ENCODE measurements at regions not wholly inside any gene's neighbourhood (a gene's known extent, or its start where the extent isn't known, plus 50 kb on each side); places are given as distances from the start of the nearest gene placed in this dataset.

GRCh38 chr6:168184701-168185100 is 105.7 kb upstream of the FRMD1 start:
- no peak for DNase-seq
- no peaks in the 10 kb centered on the region for H3K4me1 ChIP-seq
- ATAC-seq = no peak
- no peak overlapping the region for H3K4me3 ChIP-seq
- H3K36me3 ChIP-seq = no peaks in the 10 kb centered on the region
- H3K9me3 ChIP-seq = no peaks in the 10 kb centered on the region
- no peaks in the 10 kb centered on the region for H3K27me3 ChIP-seq
- in situ Hi-C loops (cut with MboI; ENCODE audit: low sequenced_read_pairs in 4 of 4) (no loop called here), intact Hi-C loops (cut with DNase I; ENCODE audit: low total_unique reads) (no loop called here)
- TF ChIP-seq POLR2A (IDR thresholded peaks at IDR 0.05) = no peak
- no peak for TF ChIP-seq CTCF (IDR thresholded peaks at IDR 0.05 in 4 of 5, conservative IDR thresholded peaks at IDR 0.05 in 1 of 5)
- H3K27ac ChIP-seq = no peak overlapping the region

DNA sequence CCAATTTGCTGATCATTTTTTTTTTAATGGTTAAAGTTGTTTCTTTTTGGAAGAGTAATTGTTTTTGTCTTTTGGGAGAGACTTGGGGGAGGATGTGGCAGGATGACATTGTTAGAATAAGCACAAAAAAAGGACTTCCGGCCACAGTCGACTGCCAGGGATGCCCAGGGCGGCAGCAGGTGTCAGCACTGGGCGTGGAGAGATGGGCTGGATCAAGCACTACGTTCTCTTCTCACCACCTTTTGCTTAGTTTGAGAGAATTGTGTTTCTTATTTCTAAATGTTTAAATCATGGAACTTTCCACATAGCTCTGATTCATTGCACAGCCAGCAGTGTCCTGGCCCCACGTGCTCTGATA is 104.6 kb upstream of the FRMD1 start:
- Histone ChIP-seq H3K9me3 (no peaks in the 10 kb centered on the region), H3K27me3 (no peaks in the 10 kb centered on the region), H3K36me3 (no peaks in the 10 kb centered on the region), H3K4me1 (no peaks in the 10 kb centered on the region), H3K4me3 (no peak overlapping the region), H3K27ac (no peak overlapping the region)
- ATAC-seq (no peak), DNase-seq (no peak)
- intact Hi-C loops (cut with DNase I; ENCODE audit: low total_unique reads) = no loop called here
- TF ChIP-seq CTCF (IDR thresholded peaks at IDR 0.05 in 4 of 5, conservative IDR thresholded peaks at IDR 0.05 in 1 of 5) (no peak), POLR2A (IDR thresholded peaks at IDR 0.05) (no peak)
- in situ Hi-C loops (cut with MboI; ENCODE audit: low sequenced_read_pairs in 4 of 4) = no loop called here

GRCh38 chr6:168182908-168183612 is 104.0 kb upstream of the FRMD1 start:
- Histone ChIP-seq H3K27me3 (no peaks in the 10 kb centered on the region), H3K9me3 (no peaks in the 10 kb centered on the region), H3K4me1 (no peaks in the 10 kb centered on the region), H3K4me3 (no peak overlapping the region), H3K27ac (no peak overlapping the region), H3K36me3 (no peaks in the 10 kb centered on the region)
- in situ Hi-C loops (cut with MboI; ENCODE audit: low sequenced_read_pairs in 4 of 4) = no loop called here
- no peak for TF ChIP-seq CTCF (IDR thresholded peaks at IDR 0.05 in 4 of 5, conservative IDR thresholded peaks at IDR 0.05 in 1 of 5)
- no peak for TF ChIP-seq POLR2A (IDR thresholded peaks at IDR 0.05)
- intact Hi-C loops (cut with DNase I; ENCODE audit: low total_unique reads) = no loop called here
- DNase-seq (no peak), ATAC-seq (no peak)

GRCh38 chr6:168182366-168182765 is 103.4 kb upstream of the FRMD1 start:
- TF ChIP-seq POLR2A (IDR thresholded peaks at IDR 0.05) (no peak), CTCF (IDR thresholded peaks at IDR 0.05 in 4 of 5, conservative IDR thresholded peaks at IDR 0.05 in 1 of 5) (no peak)
- Histone ChIP-seq H3K27ac (no peak overlapping the region), H3K9me3 (no peaks in the 10 kb centered on the region), H3K4me3 (no peak overlapping the region), H3K4me1 (no peaks in the 10 kb centered on the region), H3K27me3 (no peaks in the 10 kb centered on the region), H3K36me3 (no peaks in the 10 kb centered on the region)
- intact Hi-C loops (cut with DNase I; ENCODE audit: low total_unique reads) (no loop called here), in situ Hi-C loops (cut with MboI; ENCODE audit: low sequenced_read_pairs in 4 of 4) (no loop called here)
- no peak for ATAC-seq
- DNase-seq = no peak

GRCh38 chr6:168181876-168182275 is 102.9 kb upstream of the FRMD1 start:
- in situ Hi-C loops (cut with MboI; ENCODE audit: low sequenced_read_pairs in 4 of 4) = no loop called here
- H3K9me3 ChIP-seq = no peaks in the 10 kb centered on the region
- H3K4me3 ChIP-seq = no peak overlapping the region
- H3K4me1 ChIP-seq = no peaks in the 10 kb centered on the region
- TF ChIP-seq CTCF (IDR thresholded peaks at IDR 0.05 in 4 of 5, conservative IDR thresholded peaks at IDR 0.05 in 1 of 5) (no peak), POLR2A (IDR thresholded peaks at IDR 0.05) (no peak)
- intact Hi-C loops (cut with DNase I; ENCODE audit: low total_unique reads) = no loop called here
- no peak for ATAC-seq
- no peaks in the 10 kb centered on the region for H3K27me3 ChIP-seq
- DNase-seq = no peak
- H3K27ac ChIP-seq = no peak overlapping the region
- no peaks in the 10 kb centered on the region for H3K36me3 ChIP-seq

Measured in gastrocnemius medialis (tissue), 4 donors.